DND-41 (cell line): ENCODE measurements at regions not wholly inside any gene's neighbourhood (a gene's known extent, or its start where the extent isn't known, plus 50 kb on each side); places are given as distances from the start of the nearest gene placed in this dataset.

Experiments used
- ATAC-seq: fragments of 200-7000 bp; cut with Tn5 transposase; 3 replicates; pipeline ENCODE4 v1.9.1; 2021; ENCODE audit warnings: low read depth; ENCODE audit not compliant: insufficient read depth
- DNase-seq: peaks from one replicate; pipeline ENCODE4 v3.0.0-alpha.2; 2020
- H2AFZ ChIP-seq: 2 replicates; pipeline ENCODE4 v1.6.0; 2012; ENCODE audit warnings: low read depth, low read length
- H3K27ac ChIP-seq: 2 replicates; pipeline ENCODE4 v1.5.1; 2012; ENCODE audit warnings: low read length, inconsistent platforms
- H3K27me3 ChIP-seq: fragments of 200-600 bp; sonication (generic); 2 replicates; pipeline ENCODE4 v1.6.0; 2012; ENCODE audit warnings: low read length, mild to moderate bottlenecking, inconsistent platforms; ENCODE audit not compliant: insufficient read depth, poor library complexity
- H3K36me3 ChIP-seq: 2 replicates; pipeline ENCODE4 v1.5.1; 2012; ENCODE audit warnings: low read length, inconsistent platforms; ENCODE audit not compliant: insufficient read depth
- H3K4me1 ChIP-seq: 2 replicates; pipeline ENCODE4 v1.5.1; 2012; ENCODE audit warnings: mild to moderate bottlenecking, low read length; ENCODE audit not compliant: insufficient read depth
- H3K4me2 ChIP-seq: 2 replicates; pipeline ENCODE4 v1.6.0; 2012; ENCODE audit warnings: mild to moderate bottlenecking, moderate library complexity, low read length, inconsistent platforms; ENCODE audit not compliant: insufficient read depth
- H3K4me3 ChIP-seq, 2 experiments: fragments of 200-600 bp in 1 of 2; shearing (Covaris generic) in 1 of 2; 2 replicates each; pipeline ENCODE4 v1.5.1; 2012 to 2016; ENCODE audit warnings: inconsistent platforms in 2 of 2, low read length in 2 of 2, mild to moderate bottlenecking in 2 of 2, low read depth in 1 of 2, moderate library complexity in 1 of 2
- H3K79me2 ChIP-seq: 2 replicates; pipeline ENCODE4 v1.6.0; 2012; ENCODE audit warnings: low read length, inconsistent platforms; ENCODE audit not compliant: insufficient read depth
- H3K9ac ChIP-seq: 2 replicates; pipeline ENCODE4 v1.6.0; 2012; ENCODE audit warnings: low read depth, mild to moderate bottlenecking, inconsistent platforms, low read length, moderate library complexity
- H3K9me3 ChIP-seq: 2 replicates; pipeline ENCODE4 v1.5.1; 2012; ENCODE audit warnings: low read length, moderate library complexity, mild to moderate bottlenecking, inconsistent platforms; ENCODE audit not compliant: insufficient read depth, severe bottlenecking
- H4K20me1 ChIP-seq: 2 replicates; pipeline ENCODE4 v1.6.0; 2012; ENCODE audit warnings: low read length; ENCODE audit not compliant: insufficient read depth
- CTCF ChIP-seq: IDR thresholded peaks from 2 replicates; pipeline ENCODE4 v1.5.1; 2012; ENCODE audit warnings: borderline replicate concordance, low read length, moderate library complexity, mild to moderate bottlenecking; ENCODE audit not compliant: poor library complexity, severe bottlenecking; ENCODE audit errors: extremely low read depth
- EZH2 ChIP-seq: IDR thresholded peaks from 3 replicates; pipeline ENCODE4 v1.6.1; 2012; ENCODE audit warnings: borderline replicate concordance, low read depth, mild to moderate bottlenecking, moderate library complexity, low read length, inconsistent platforms; ENCODE audit not compliant: severe bottlenecking

- H2AFZ ChIP-seq, result no peak overlapping the region
- no peaks in the 10 kb centered on the region for H3K4me1 ChIP-seq
- H3K9me3 ChIP-seq, result no peaks in the 10 kb centered on the region
- H3K4me2 ChIP-seq, result no peak overlapping the region
- H3K27me3 ChIP-seq, result peaks cover 10% of the 10 kb centered on the region
- DNase-seq (no peak), ATAC-seq (no peak)
- H3K36me3 ChIP-seq, result no peaks in the 10 kb centered on the region
- H3K9ac ChIP-seq, result no peak overlapping the region
- no peak overlapping the region for H3K27ac ChIP-seq
- H3K79me2 ChIP-seq, result no peaks in the 10 kb centered on the region
- TF ChIP-seq CTCF (no peak), EZH2 (no peak)
- no peak overlapping the region for H3K4me3 ChIP-seq
- H4K20me1 ChIP-seq, result no peaks in the 10 kb centered on the region; the same call in 1 of the 2 replicates
Measured at GRCh38 chr13:26816881-26817280, 56.3 kb upstream of the GPR12 start.

GRCh38 chr13:26813980-26814348 is 53.4 kb upstream of the GPR12 start:
- no peak overlapping the region for H3K4me3 ChIP-seq
- no peak overlapping the region for H3K4me2 ChIP-seq
- TF ChIP-seq CTCF (no peak), EZH2 (no peak)
- H3K79me2 ChIP-seq, result no peaks in the 10 kb centered on the region
- ATAC-seq (no peak), DNase-seq (no peak)
- peaks cover 20% of the 10 kb centered on the region for H3K27me3 ChIP-seq
- H3K9ac ChIP-seq, result no peak overlapping the region
- no peaks in the 10 kb centered on the region for H3K36me3 ChIP-seq
- no peaks in the 10 kb centered on the region for H3K4me1 ChIP-seq
- no peak overlapping the region for H3K27ac ChIP-seq
- no peaks in the 10 kb centered on the region; the same call in 1 of the 2 replicates for H4K20me1 ChIP-seq
- no peaks in the 10 kb centered on the region for H3K9me3 ChIP-seq
- H2AFZ ChIP-seq, result no peak overlapping the region

- H3K27me3 ChIP-seq, result peaks cover 25% of the 10 kb centered on the region
Measured at GRCh38 chr13:26813321-26813979, 52.9 kb upstream of the GPR12 start.

More at GRCh38 chr13:26813321-26813979, 52.9 kb upstream of the GPR12 start:
- Histone ChIP-seq H2AFZ (no peak overlapping the region), H3K4me2 (no peak overlapping the region), H3K9ac (no peak overlapping the region), H3K4me1 (no peaks in the 10 kb centered on the region), H3K36me3 (no peaks in the 10 kb centered on the region), H4K20me1 (no peaks in the 10 kb centered on the region; the same call in 1 of the 2 replicates), H3K9me3 (no peaks in the 10 kb centered on the region), H3K79me2 (no peaks in the 10 kb centered on the region), H3K4me3 (no peak overlapping the region), H3K27ac (no peak overlapping the region)
- no peak for ATAC-seq
- no peak for TF ChIP-seq CTCF
- no peak for TF ChIP-seq EZH2
- no peak for DNase-seq
